Endothelial cell of umbilical vein (primary cell): ENCODE measurements at regions not wholly inside any gene's neighbourhood (a gene's known extent, or its start where the extent isn't known, plus 50 kb on each side); places are given as distances from the start of the nearest gene placed in this dataset.

Experiments used
- CTCF ChIP-seq, 2 donors: IDR thresholded peaks; 1 replicate in 1 of 2; 2 replicates in 1 of 2; pipeline ENCODE4 v1.5.1; 2011; ENCODE audit warnings: low read length in 2 of 2, mild to moderate bottlenecking in 2 of 2, moderate library complexity in 2 of 2, control low read depth in 1 of 2, inconsistent platforms in 1 of 2, low read depth in 1 of 2; ENCODE audit not compliant: insufficient read depth in 1 of 2; ENCODE audit errors: extremely low read depth in 1 of 2
- POLR2AphosphoS5 ChIP-seq: IDR thresholded peaks from 2 replicates; pipeline ENCODE4 v1.6.1; 2012; ENCODE audit warnings: low read depth, mild to moderate bottlenecking, control low read depth, low read length, moderate library complexity; ENCODE audit not compliant: insufficient read depth

DNA sequence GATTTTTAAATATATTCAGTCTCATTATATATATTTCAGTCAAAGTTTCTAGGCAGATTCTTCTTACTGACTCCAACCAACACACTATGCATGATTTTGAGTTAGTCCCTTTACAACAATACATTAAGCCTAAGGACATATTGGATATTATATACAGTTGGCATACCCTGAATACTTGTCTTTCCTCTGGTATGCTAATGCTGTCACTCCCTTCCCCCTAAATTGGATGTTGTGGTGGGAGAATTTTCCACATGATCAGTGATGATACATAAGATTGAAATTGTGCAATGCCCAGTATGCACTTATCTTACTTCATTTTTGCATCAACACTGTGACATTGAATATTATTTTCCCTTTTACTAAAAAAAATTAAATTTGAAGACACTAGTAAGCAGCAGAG, 935.2 kb downstream of the PCDH7 start:
- TF ChIP-seq POLR2AphosphoS5 (no peak), CTCF (IDR thresholded peaks at IDR 0.05; ENCODE audit: extremely low read depth in 1 of 2, insufficient read depth in 1 of 2, low read depth in 1 of 2, low read length in 2 of 2) (no peak)
